K562 (cell line): ENCODE measurements at regions not wholly inside any gene's neighbourhood (a gene's known extent, or its start where the extent isn't known, plus 50 kb on each side); places are given as distances from the start of the nearest gene placed in this dataset.

Source experiments
- ATAC-seq: fragments of 200-7000 bp; cut with Tn5 transposase; 3 replicates; pipeline ENCODE4 v1.9.1; 2020; ENCODE audit warnings: moderate library complexity
- BruUV-seq: library from RNA; stranded (reverse); fragments of 400-500 nt; replicated peaks from 2 replicates; lab custom pipeline; 2021; lab: Mats Ljungman, UMichigan
- CTCF ChIA-PET: fragments of 300-600 bp; formaldehyde crosslinking; extraction: SDS; loops from one replicate; lab custom pipeline; 2021; ENCODE audit warnings: low intra/inter-chr PET ratio; lab: Yijun Ruan, JAX
- POLR2A ChIA-PET: fragments of 300-600, 350-650 bp; sonication (Branson Sonifier 250); formaldehyde crosslinking; extraction: SDS; loops from one replicate; lab custom pipeline; 2021; ENCODE audit warnings: antibody characterized with exemption, inconsistent platforms; lab: Yijun Ruan, JAX
- DNase-seq, 4 experiments: peaks; one replicate each; pipeline versions ENCODE4 v3.0.0 to v3.0.0-alpha.2; 2011 to 2018; ENCODE audit warnings: low spot score in 3 of 4, mixed read lengths in 3 of 4; ENCODE audit errors: extremely low read depth in 1 of 4
- FAIRE-seq: peaks from 2 replicates; lab custom pipeline; 2011; peaks lifted over from hg19 to GRCh38; lab: Jason Lieb, UNC
- H2AFZ ChIP-seq: 2 replicates; pipeline ENCODE4 v1.6.0; 2011; ENCODE audit warnings: low read depth, low read length, control low read depth, inconsistent platforms
- H3K27ac ChIP-seq: fragments of 200-600 bp; 3 replicates; pipeline ENCODE4 v1.8.0; 2011; ENCODE audit warnings: low read depth, mild to moderate bottlenecking, control low read depth, inconsistent platforms, low read length, moderate library complexity, mixed read lengths; ENCODE audit errors: extremely low read depth
- H3K27me3 ChIP-seq, 2 experiments: fragments of 300-600 bp in 1 of 2; 2 replicates in 1 of 2; 3 replicates in 1 of 2; pipeline versions ENCODE4 v1.6.0 to v1.8.0; 2011; ENCODE audit warnings: inconsistent platforms in 2 of 2, low read length in 2 of 2, mild to moderate bottlenecking in 1 of 2, mixed read lengths in 1 of 2, moderate library complexity in 1 of 2; ENCODE audit not compliant: control insufficient read depth in 2 of 2, insufficient read depth in 2 of 2
- H3K36me3 ChIP-seq: fragments of 300-600 bp; 3 replicates; pipeline ENCODE4 v1.8.0; 2011; ENCODE audit warnings: mild to moderate bottlenecking, low read length, inconsistent platforms; ENCODE audit not compliant: control insufficient read depth, insufficient read depth
- H3K4me1 ChIP-seq, 2 experiments: fragments of 200-600 bp in 1 of 2; replicated peaks in 1 of 2; 2 replicates in 1 of 2; 3 replicates in 1 of 2; pipeline versions ENCODE4 v1.5.1 to v1.8.0; 2011; ENCODE audit warnings: inconsistent platforms in 2 of 2, low read length in 2 of 2, mild to moderate bottlenecking in 1 of 2, mixed read lengths in 1 of 2, moderate library complexity in 1 of 2; ENCODE audit not compliant: control insufficient read depth in 2 of 2, insufficient read depth in 2 of 2
- H3K4me2 ChIP-seq: 2 replicates; pipeline ENCODE4 v1.6.1; 2011; ENCODE audit warnings: low read length, control low read depth, inconsistent platforms, mixed read lengths; ENCODE audit not compliant: insufficient read depth
- H3K4me3 ChIP-seq: fragments of 200-600 bp; sonication (generic), shearing (Covaris generic); 2 replicates; pipeline ENCODE4 v1.5.1; 2016; ENCODE audit warnings: control low read depth, inconsistent platforms
- H3K79me2 ChIP-seq: fragments of 200-600 bp; 3 replicates; pipeline ENCODE4 v1.8.0; 2011; ENCODE audit warnings: low read length, inconsistent platforms; ENCODE audit not compliant: control insufficient read depth, insufficient read depth
- H3K9ac ChIP-seq, 2 experiments: 2 replicates each; pipeline versions ENCODE4 v1.6.0 to v1.6.1; 2011; ENCODE audit warnings: low read depth in 2 of 2, low read length in 2 of 2, control low read depth in 1 of 2, inconsistent platforms in 1 of 2, mild to moderate bottlenecking in 1 of 2, mixed read lengths in 1 of 2; ENCODE audit not compliant: insufficient read depth in 1 of 2
- H3K9me1 ChIP-seq: one replicate; pipeline ENCODE4 v1.6.0; 2011; ENCODE audit warnings: inconsistent platforms, mild to moderate bottlenecking, low read length, moderate library complexity; ENCODE audit not compliant: control insufficient read depth, insufficient read depth
- H3K9me3 ChIP-seq: replicated peaks from 2 replicates; pipeline ENCODE4 v1.5.1; 2011; ENCODE audit warnings: low read depth, low read length, inconsistent platforms; ENCODE audit not compliant: control insufficient read depth, insufficient read depth
- H4K20me1 ChIP-seq: replicated peaks from 2 replicates; pipeline ENCODE4 v1.6.1; 2011; ENCODE audit warnings: low read length, inconsistent platforms, mixed read lengths; ENCODE audit not compliant: control insufficient read depth, insufficient read depth
- NR1H2 ChIP-seq: sonication (generic); formaldehyde crosslinking; IDR thresholded peaks from 2 replicates; pipeline ENCODE4 v1.4.0; 2020; ENCODE audit warnings: mild to moderate bottlenecking, missing genetic modification reagents
- SAP30 ChIP-seq: fragments of 200-600 bp; sonication (generic); IDR thresholded peaks from 2 replicates; pipeline ENCODE4 v1.6.1; 2012; ENCODE audit warnings: borderline replicate concordance, low read depth, mild to moderate bottlenecking, moderate library complexity, low read length, control low read depth, inconsistent platforms; ENCODE audit not compliant: insufficient read depth, poor library complexity, severe bottlenecking
- ZNF232 ChIP-seq: sonication (generic); formaldehyde crosslinking; IDR thresholded peaks from 2 replicates; pipeline ENCODE4 v1.8.0; 2022; ENCODE audit warnings: mild to moderate bottlenecking, missing genetic modification reagents
- ZNF277 ChIP-seq: fragments of 250-450 bp; sonication (Bioruptor Pico); IDR thresholded peaks from 2 replicates; pipeline ENCODE4 v1.8.0; 2022; ENCODE audit warnings: inconsistent platforms, mild to moderate bottlenecking, moderate library complexity, borderline replicate concordance
- ZNF551 ChIP-seq: fragments of 250-450 bp; sonication (Bioruptor Pico); IDR thresholded peaks from 2 replicates; pipeline ENCODE4 v1.5.0; 2021; ENCODE audit warnings: mild to moderate bottlenecking, moderate library complexity
- in situ Hi-C: fragments of 300-500 bp; cut with MboI; formaldehyde crosslinking; loops from 4 replicates; pipeline ENCODE4 v1.15.0; 2018; ENCODE audit warnings: inconsistent platforms, mixed read lengths
- intact Hi-C: fragments of 100-400 bp; cut with micrococcal nuclease; formaldehyde crosslinking; loops from 2 replicates; pipeline ENCODE4 v1.14.2; 2022

- no peak for TF ChIP-seq SAP30
These were observed 770.4 kb upstream of the GRAMD2B start (continued) for GRCh38 chr5:125652761-125653160.

- intact Hi-C loops = no loop called here
- H2AFZ ChIP-seq = no peak overlapping the region
- TF ChIP-seq ZNF551 (no peak), ZNF277 (CRISPR knock-in tag) (no peak), NR1H2 (no peak), ZNF232 (no peak)
- no TSS peak for BruUV-seq
- FAIRE-seq = no peak
- ATAC-seq = no peak
- H3K27ac ChIP-seq = no peak overlapping the region
- H3K9ac ChIP-seq = no peak overlapping the region
- H3K4me3 ChIP-seq = no peak overlapping the region
- H3K36me3 ChIP-seq = no peaks in the 10 kb centered on the region
- DNase-seq = no peak
- no peaks in the 10 kb centered on the region for H3K79me2 ChIP-seq
- H3K4me2 ChIP-seq = no peak overlapping the region
- in situ Hi-C loops = no loop called here
- no peaks in the 10 kb centered on the region for H3K9me3 ChIP-seq
- H4K20me1 ChIP-seq = no peaks in the 10 kb centered on the region
- CTCF ChIA-PET = no interaction called here
- no peaks in the 10 kb centered on the region for H3K9me1 ChIP-seq
- POLR2A ChIA-PET = no interaction called here
- no peaks in the 10 kb centered on the region for H3K4me1 ChIP-seq
- no peaks in the 10 kb centered on the region for H3K27me3 ChIP-seq
These were observed 768.8 kb upstream of the GRAMD2B start for GRCh38 chr5:125654392-125654791.
